GM12865 (cell line): ENCODE measurements at regions not wholly inside any gene's neighbourhood (a gene's known extent, or its start where the extent isn't known, plus 50 kb on each side); places are given as distances from the start of the nearest gene placed in this dataset.

Experiments used
- DNase-seq: peaks from one replicate; pipeline ENCODE4 v3.0.0; 2010; ENCODE audit warnings: low read depth
- H3K4me3 ChIP-seq: 2 replicates; pipeline ENCODE4 v1.5.1; 2011; ENCODE audit warnings: mild to moderate bottlenecking, low read depth, low read length, control low read depth
- CTCF ChIP-seq: IDR thresholded peaks from 2 replicates; pipeline ENCODE4 v1.5.1; 2011; ENCODE audit warnings: low read length, control low read depth, low read depth, inconsistent platforms; ENCODE audit not compliant: insufficient read depth; ENCODE audit errors: missing control alignments

- no peak for TF ChIP-seq CTCF
- H3K4me3 ChIP-seq: no peak overlapping the region
- no peak for DNase-seq
Observed at GRCh38 chr11:97993562-97993961, 1027.2 kb upstream of the CNTN5 start.

GRCh38 chr11:97995874-97996273 lies 1024.9 kb upstream of the CNTN5 start:
- TF ChIP-seq CTCF: no peak
- no peak overlapping the region for H3K4me3 ChIP-seq
- DNase-seq: no peak

- no peak overlapping the region for H3K4me3 ChIP-seq
- no peak for DNase-seq
- no peak for TF ChIP-seq CTCF
Observed at GRCh38 chr11:97996762-97997161, 1024.0 kb upstream of the CNTN5 start.

GRCh38 chr11:98003606-98004371 lies 1017.0 kb upstream of the CNTN5 start:
- DNase-seq: no peak
- TF ChIP-seq CTCF: no peak
- H3K4me3 ChIP-seq: no peak overlapping the region

GRCh38 chr11:98007072-98007471 lies 1013.7 kb upstream of the CNTN5 start:
- TF ChIP-seq CTCF: no peak
- DNase-seq: no peak
- no peak overlapping the region for H3K4me3 ChIP-seq

- TF ChIP-seq CTCF: no peak
- H3K4me3 ChIP-seq: no peak overlapping the region
- DNase-seq: no peak
Observed at GRCh38 chr11:98027652-98028051, 993.1 kb upstream of the CNTN5 start.

GRCh38 chr11:98029832-98030231 lies 990.9 kb upstream of the CNTN5 start:
- no peak for DNase-seq
- H3K4me3 ChIP-seq: no peak overlapping the region
- TF ChIP-seq CTCF: no peak
